Pons (tissue), 1 donor: ENCODE measurements at regions not wholly inside any gene's neighbourhood (a gene's known extent, or its start where the extent isn't known, plus 50 kb on each side); places are given as distances from the start of the nearest gene placed in this dataset.
"Not testable (repeated sequence)": the region's sequence is repeated elsewhere in the genome, so short reads cannot be mapped to it uniquely, and the experiment has no call there.

Experiments
- DNase-seq: peaks from one replicate; pipeline ENCODE4 v3.0.0-alpha.2; 2016; ENCODE audit warnings: low spot score

GRCh38 chr1:194684636-194685035 is 1498.2 kb upstream of the B3GALT2 start:
- DNase-seq = no peak

GRCh38 chr1:194658090-194658439 is 1471.7 kb upstream of the B3GALT2 start:
- DNase-seq = no peak

- DNase-seq = no peak
Observed at GRCh38 chr1:194654956-194655355, 1468.5 kb upstream of the B3GALT2 start.

GRCh38 chr1:194653385-194653784 is 1467.0 kb upstream of the B3GALT2 start:
- no peak for DNase-seq

GRCh38 chr1:194647118-194647517 is 1460.7 kb upstream of the B3GALT2 start:
- DNase-seq = no peak

GRCh38 chr1:194644528-194644927 is 1458.1 kb upstream of the B3GALT2 start:
- DNase-seq = no peak

- DNase-seq = no peak
Observed at GRCh38 chr1:194640322-194640721, 1453.9 kb upstream of the B3GALT2 start.

- DNase-seq = no peak
Observed at GRCh38 chr1:194629011-194629410, 1442.6 kb upstream of the B3GALT2 start.

GRCh38 chr1:194624833-194625232 is 1438.4 kb upstream of the B3GALT2 start:
- DNase-seq = no peak

- DNase-seq = no peak
Observed at GRCh38 chr1:194618101-194618500, 1431.7 kb upstream of the B3GALT2 start.

- not testable (repeated sequence) for DNase-seq
Observed at GRCh38 chr1:194617272-194617671, 1430.9 kb upstream of the B3GALT2 start.

- DNase-seq = no peak
Observed at GRCh38 chr1:194616835-194617234, 1430.4 kb upstream of the B3GALT2 start.

- DNase-seq = no peak
Observed at GRCh38 chr1:194602184-194602583, 1415.8 kb upstream of the B3GALT2 start.

- DNase-seq = no peak
Observed at GRCh38 chr1:194600716-194601115, 1414.3 kb upstream of the B3GALT2 start.

GRCh38 chr1:194598098-194598497 is 1411.7 kb upstream of the B3GALT2 start:
- DNase-seq = no peak

GRCh38 chr1:194586302-194586701 is 1399.9 kb upstream of the B3GALT2 start:
- DNase-seq = no peak

GRCh38 chr1:194584052-194584451 is 1397.6 kb upstream of the B3GALT2 start:
- no peak for DNase-seq

GRCh38 chr1:194570476-194570875 is 1384.1 kb upstream of the B3GALT2 start:
- DNase-seq = no peak

- DNase-seq = no peak
Observed at GRCh38 chr1:194568610-194569009, 1382.2 kb upstream of the B3GALT2 start.

GRCh38 chr1:194548071-194548470 is 1361.7 kb upstream of the B3GALT2 start:
- no peak for DNase-seq

- no peak for DNase-seq
Observed at GRCh38 chr1:194544012-194544411, 1357.6 kb upstream of the B3GALT2 start.

- DNase-seq = no peak
Observed at GRCh38 chr1:194538453-194538852, 1352.0 kb upstream of the B3GALT2 start.

GRCh38 chr1:194537521-194537920 is 1351.1 kb upstream of the B3GALT2 start:
- no peak for DNase-seq

- DNase-seq = no peak
Observed at GRCh38 chr1:194535369-194535768, 1349.0 kb upstream of the B3GALT2 start.

- DNase-seq = no peak
Observed at GRCh38 chr1:194534784-194535183, 1348.4 kb upstream of the B3GALT2 start.
